ENCODE measurements at regions not wholly inside any gene's neighbourhood (a gene's known extent, or its start where the extent isn't known, plus 50 kb on each side); places are given as distances from the start of the nearest gene placed in this dataset.

DNA sequence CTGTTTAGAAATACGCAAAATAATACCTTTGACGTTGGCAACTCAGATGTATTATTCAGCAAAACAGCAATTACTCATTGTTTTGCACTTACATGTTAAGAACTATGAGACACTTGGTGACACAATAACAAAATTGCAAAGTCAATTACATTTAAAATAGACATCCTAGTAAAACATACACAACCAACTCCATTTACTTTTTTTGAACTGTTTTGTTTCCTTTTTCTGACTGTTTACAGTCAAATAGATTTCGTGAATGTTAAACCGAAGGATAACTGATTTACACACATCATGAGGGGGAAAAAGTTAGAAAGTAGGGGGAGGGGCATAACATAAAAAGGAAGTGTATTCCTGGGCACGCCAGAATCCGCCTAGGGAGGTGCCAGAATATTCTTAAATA is 220.1 kb downstream of the MEF2C start:
- Histone ChIP-seq H3K9me3 (no peaks in the 10 kb centered on the region), H3K27me3 (ENCODE audit: insufficient read depth in 3 of 3, low read length in 2 of 3) (peaks cover 20 to 100% (median 32%) of the 10 kb centered on the region in 3 donors), H3K27ac (no peak overlapping the region), H3K36me3 (ENCODE audit: insufficient read depth in 1 of 2, low read depth in 1 of 2) (no peaks in the 10 kb centered on the region), H3K4me1 (peaks cover 7% of the 10 kb centered on the region), H3K4me3 (no peak overlapping the region)
- ATAC-seq = no peak
- DNase-seq = no peak
- intact Hi-C loops (cut with DNase I) = no loop called here
- TF ChIP-seq, protein P1, sequence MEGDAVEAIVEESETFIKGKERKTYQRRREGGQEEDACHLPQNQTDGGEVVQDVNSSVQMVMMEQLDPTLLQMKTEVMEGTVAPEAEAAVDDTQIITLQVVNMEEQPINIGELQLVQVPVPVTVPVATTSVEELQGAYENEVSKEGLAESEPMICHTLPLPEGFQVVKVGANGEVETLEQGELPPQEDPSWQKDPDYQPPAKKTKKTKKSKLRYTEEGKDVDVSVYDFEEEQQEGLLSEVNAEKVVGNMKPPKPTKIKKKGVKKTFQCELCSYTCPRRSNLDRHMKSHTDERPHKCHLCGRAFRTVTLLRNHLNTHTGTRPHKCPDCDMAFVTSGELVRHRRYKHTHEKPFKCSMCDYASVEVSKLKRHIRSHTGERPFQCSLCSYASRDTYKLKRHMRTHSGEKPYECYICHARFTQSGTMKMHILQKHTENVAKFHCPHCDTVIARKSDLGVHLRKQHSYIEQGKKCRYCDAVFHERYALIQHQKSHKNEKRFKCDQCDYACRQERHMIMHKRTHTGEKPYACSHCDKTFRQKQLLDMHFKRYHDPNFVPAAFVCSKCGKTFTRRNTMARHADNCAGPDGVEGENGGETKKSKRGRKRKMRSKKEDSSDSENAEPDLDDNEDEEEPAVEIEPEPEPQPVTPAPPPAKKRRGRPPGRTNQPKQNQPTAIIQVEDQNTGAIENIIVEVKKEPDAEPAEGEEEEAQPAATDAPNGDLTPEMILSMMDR (IDR thresholded peaks at IDR 0.05) = no peak
- 11 to 15% (median 13%) methylated on average over 6 of the region's 6 CpGs for WGBS, 3 donors

DNA sequence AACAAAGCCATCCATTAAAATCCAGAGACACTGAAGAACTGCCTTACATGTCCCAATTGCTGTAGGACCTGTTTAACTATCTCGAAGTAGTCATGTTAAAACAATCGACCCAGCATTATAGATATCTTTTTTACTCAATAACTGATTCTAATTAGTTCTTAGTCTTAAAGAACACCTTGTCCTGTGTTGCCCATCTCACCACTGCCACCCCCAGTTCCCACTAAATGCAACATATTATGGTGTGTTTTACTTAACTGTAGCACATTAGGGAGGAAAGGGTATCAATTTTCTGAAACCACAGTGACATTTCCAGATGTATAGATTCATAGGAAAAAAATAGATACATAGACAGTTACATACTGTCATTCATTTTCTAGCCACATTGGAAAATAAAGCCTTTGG is 221.2 kb downstream of the MEF2C start:
- peaks cover 7% of the 10 kb centered on the region for H3K4me1 ChIP-seq
- 19 to 34% (median 21%) methylated on average over 2 of the region's 2 CpGs for WGBS, 3 donors
- DNase-seq (no peak), ATAC-seq (no peak)
- H3K27me3 ChIP-seq (ENCODE audit: insufficient read depth in 3 of 3, low read length in 2 of 3) = peaks cover 22 to 95% (median 23%) of the 10 kb centered on the region in 3 donors
- intact Hi-C loops (cut with DNase I) = no loop called here
- TF ChIP-seq, protein P1 (IDR thresholded peaks at IDR 0.05) = no peak
- H3K4me3 ChIP-seq = no peak overlapping the region
- H3K27ac ChIP-seq = no peak overlapping the region
- no peaks in the 10 kb centered on the region for H3K9me3 ChIP-seq
- no peaks in the 10 kb centered on the region for H3K36me3 ChIP-seq (ENCODE audit: insufficient read depth in 1 of 2, low read depth in 1 of 2)

DNA sequence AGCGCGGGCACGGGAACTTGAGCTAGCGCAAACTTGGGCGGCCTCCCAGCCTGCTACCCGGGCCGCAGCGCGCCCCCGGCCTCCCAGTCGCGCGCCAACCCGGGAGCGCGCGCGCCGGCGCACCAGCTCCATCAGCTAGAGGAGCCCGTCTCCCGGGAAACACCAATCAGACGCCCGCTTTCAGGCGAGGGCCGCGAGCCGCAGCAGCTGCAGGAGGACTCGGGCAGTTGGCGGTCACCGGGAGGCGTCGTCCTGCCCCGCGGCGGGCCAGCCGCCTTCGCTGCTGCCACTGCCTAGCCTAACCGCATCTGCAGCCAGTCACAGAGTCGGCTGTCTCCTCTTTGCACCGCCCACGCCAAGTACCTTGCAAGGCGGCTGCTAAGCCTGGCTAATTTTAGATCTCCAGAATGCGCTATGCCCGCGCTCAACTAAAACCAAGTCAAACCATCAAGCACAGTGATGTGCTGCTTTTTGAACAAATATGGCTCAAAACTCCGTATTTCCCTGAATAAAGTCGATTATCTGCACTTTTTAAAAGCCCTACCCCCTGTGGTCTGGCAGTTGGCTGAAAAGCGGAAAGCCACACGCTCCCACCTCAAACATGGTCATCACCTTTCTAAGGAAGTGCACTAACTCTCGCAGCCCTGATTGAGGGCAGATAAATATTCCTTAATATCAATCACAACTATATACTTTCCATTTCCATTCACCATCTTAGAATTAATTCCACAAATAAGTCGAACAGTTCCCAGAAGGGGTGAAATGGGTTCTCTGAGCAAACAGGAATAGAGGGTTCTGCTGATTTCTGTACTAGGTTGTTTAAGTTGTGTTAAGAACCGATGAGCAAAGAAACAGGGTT is 221.8 kb downstream of the MEF2C start:
- Histone ChIP-seq H3K9me3 (no peaks in the 10 kb centered on the region), H3K4me1 (peaks cover 7% of the 10 kb centered on the region), H3K36me3 (ENCODE audit: insufficient read depth in 1 of 2, low read depth in 1 of 2) (no peaks in the 10 kb centered on the region), H3K27ac (no peak overlapping the region), H3K4me3 (peak overlapping the region; percentile 56), H3K27me3 (ENCODE audit: insufficient read depth in 3 of 3, low read length in 2 of 3) (peaks cover 16 to 95% (median 21%) of the 10 kb centered on the region in 3 donors)
- ATAC-seq (peak; percentile 71 to 82 (median 76)), DNase-seq (peak; percentile 47 to 62)
- 1 to 2% (median 1%) methylated on average over 30 to 53 of the region's 53 CpGs for WGBS, 3 donors
- TF ChIP-seq, protein P1 (IDR thresholded peaks at IDR 0.05) = no peak
- intact Hi-C loops (cut with DNase I) = no loop called here

DNA sequence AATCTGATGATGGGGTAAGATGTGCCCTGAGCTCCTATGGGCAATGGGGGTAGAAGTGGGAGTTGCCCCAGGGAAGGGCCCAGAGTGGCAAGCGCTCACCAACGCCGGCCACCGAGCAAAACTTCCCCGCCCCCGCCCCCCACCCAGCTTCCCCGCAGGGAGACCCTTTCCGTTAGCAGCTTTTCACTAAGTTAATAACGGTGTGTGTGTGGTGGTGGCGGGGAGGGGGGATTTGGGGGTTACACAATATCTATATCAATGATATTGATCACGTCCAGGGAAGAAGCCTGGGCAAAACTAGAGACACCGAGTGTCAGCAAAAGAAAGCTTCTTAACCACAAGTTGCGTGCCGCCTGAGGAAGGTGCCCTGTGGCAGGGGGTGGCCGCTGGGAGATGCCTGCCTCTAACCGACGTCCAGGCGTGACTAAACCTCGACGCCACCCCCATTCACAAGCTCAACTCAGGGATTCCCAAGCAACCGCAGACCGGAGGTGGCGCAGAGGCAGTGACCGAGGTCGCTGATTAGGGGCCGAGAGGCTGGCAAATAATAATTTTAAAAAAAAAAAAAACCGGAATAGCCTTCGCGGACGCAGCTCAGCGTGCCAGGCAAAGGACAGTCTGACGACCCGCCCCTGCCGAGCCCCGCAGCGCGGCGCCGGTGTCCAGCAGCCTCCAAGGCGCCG is 222.6 kb downstream of the MEF2C start:
- Histone ChIP-seq H3K4me1 (peaks cover 7% of the 10 kb centered on the region), H3K36me3 (ENCODE audit: insufficient read depth in 1 of 2, low read depth in 1 of 2) (no peaks in the 10 kb centered on the region), H3K4me3 (peak overlapping the region; percentile 56), H3K27ac (no peak overlapping the region), H3K27me3 (ENCODE audit: insufficient read depth in 3 of 3, low read length in 2 of 3) (peaks cover 15 to 89% (median 16%) of the 10 kb centered on the region in 3 donors), H3K9me3 (no peaks in the 10 kb centered on the region)
- DNase-seq (no peak), ATAC-seq (peak in 2 of 4 donors; percentile 7 to 33)
- TF ChIP-seq, protein P1 (IDR thresholded peaks at IDR 0.05) = no peak
- 3 to 5% (median 5%) methylated on average over 38 to 41 of the region's 41 CpGs for WGBS, 3 donors
- intact Hi-C loops (cut with DNase I) = no loop called here
